Caco-2 (cell line): ENCODE measurements at regions not wholly inside any gene's neighbourhood (a gene's known extent, or its start where the extent isn't known, plus 50 kb on each side); places are given as distances from the start of the nearest gene placed in this dataset.

Source experiments
- BruUV-seq: library from RNA; stranded (reverse); fragments of 400-500 nt; replicated peaks from 2 replicates; lab custom pipeline; 2021; lab: Mats Ljungman, UMichigan
- CTCF ChIA-PET: fragments of 300-600 bp; sonication (Branson Sonifier 250); formaldehyde crosslinking; loops from one replicate; lab custom pipeline; 2022; ENCODE audit warnings: antibody characterized with exemption; lab: Charles Lee
- POLR2A ChIA-PET: fragments of 300-600 bp; sonication (Branson Sonifier 250); formaldehyde crosslinking; loops from one replicate; lab custom pipeline; 2022; ENCODE audit warnings: antibody characterized with exemption; lab: Charles Lee
- DNase-seq, 2 experiments: peaks; one replicate each; pipeline versions ENCODE4 v3.0.0 to v3.0.0-alpha.2; 2020 to 2022
- H3K27me3 ChIP-seq: replicated peaks from 2 replicates; pipeline ENCODE4 v1.6.0; 2011; ENCODE audit warnings: low read length; ENCODE audit not compliant: control insufficient read depth, insufficient read depth
- H3K36me3 ChIP-seq: 2 replicates; pipeline ENCODE4 v1.5.1; 2011; ENCODE audit warnings: low read length; ENCODE audit not compliant: control insufficient read depth, insufficient read depth
- H3K4me1 ChIP-seq: fragments of 250-450 bp; sonication (Bioruptor Pico); 2 replicates; pipeline ENCODE4 v1.5.1; 2020; ENCODE audit warnings: mild to moderate bottlenecking
- H3K4me3 ChIP-seq: 2 replicates; pipeline ENCODE4 v1.5.1; 2011; ENCODE audit warnings: low read depth, mild to moderate bottlenecking, control low read depth, low read length
- H3K9me3 ChIP-seq: fragments of 250-450 bp; sonication (Bioruptor Pico); 2 replicates; pipeline ENCODE4 v1.5.1; 2020; ENCODE audit warnings: mild to moderate bottlenecking, moderate library complexity
- H3K27ac Mint-ChIP-seq: one replicate; pipeline ENCODE4 v1.8.0; 2022; ENCODE audit warnings: mixed read lengths; ENCODE audit not compliant: unreplicated experiment
- H3K27me3 Mint-ChIP-seq: one replicate; pipeline ENCODE4 v1.8.0; 2022; ENCODE audit warnings: mixed read lengths; ENCODE audit not compliant: insufficient read depth, unreplicated experiment
- H3K36me3 Mint-ChIP-seq: one replicate; pipeline ENCODE4 v1.8.0; 2022; ENCODE audit warnings: mild to moderate bottlenecking, mixed read lengths; ENCODE audit not compliant: insufficient read depth, unreplicated experiment
- H3K4me1 Mint-ChIP-seq: one replicate; pipeline ENCODE4 v1.8.0; 2022; ENCODE audit warnings: low read depth, mixed read lengths; ENCODE audit not compliant: unreplicated experiment
- H3K4me3 Mint-ChIP-seq: one replicate; pipeline ENCODE4 v1.8.0; 2022; ENCODE audit warnings: mild to moderate bottlenecking, moderate library complexity, mixed read lengths; ENCODE audit not compliant: unreplicated experiment
- H3K9me3 Mint-ChIP-seq: one replicate; pipeline ENCODE4 v1.8.0; 2022; ENCODE audit warnings: mixed read lengths; ENCODE audit not compliant: unreplicated experiment
- intact Hi-C: fragments of 100-400 bp; cut with micrococcal nuclease; formaldehyde crosslinking; loops from one replicate; pipeline ENCODE4 v1.10.0; 2022; ENCODE audit not compliant: unreplicated experiment
- TF ChIP-seq, protein P1 (sequence below), 2 experiments: fragments of 200-600 bp in 1 of 2; IDR thresholded peaks; 1 replicate in 1 of 2; 2 replicates in 1 of 2; pipeline versions ENCODE4 v1.5.1 to v1.8.0; 2011 to 2022; ENCODE audit warnings: antibody characterized with exemption in 1 of 2, control low read depth in 1 of 2, inconsistent platforms in 1 of 2, low read depth in 1 of 2, low read length in 1 of 2, mild to moderate bottlenecking in 1 of 2, moderate library complexity in 1 of 2; ENCODE audit not compliant: insufficient read depth in 1 of 2, severe bottlenecking in 1 of 2, unreplicated experiment in 1 of 2

DNA sequence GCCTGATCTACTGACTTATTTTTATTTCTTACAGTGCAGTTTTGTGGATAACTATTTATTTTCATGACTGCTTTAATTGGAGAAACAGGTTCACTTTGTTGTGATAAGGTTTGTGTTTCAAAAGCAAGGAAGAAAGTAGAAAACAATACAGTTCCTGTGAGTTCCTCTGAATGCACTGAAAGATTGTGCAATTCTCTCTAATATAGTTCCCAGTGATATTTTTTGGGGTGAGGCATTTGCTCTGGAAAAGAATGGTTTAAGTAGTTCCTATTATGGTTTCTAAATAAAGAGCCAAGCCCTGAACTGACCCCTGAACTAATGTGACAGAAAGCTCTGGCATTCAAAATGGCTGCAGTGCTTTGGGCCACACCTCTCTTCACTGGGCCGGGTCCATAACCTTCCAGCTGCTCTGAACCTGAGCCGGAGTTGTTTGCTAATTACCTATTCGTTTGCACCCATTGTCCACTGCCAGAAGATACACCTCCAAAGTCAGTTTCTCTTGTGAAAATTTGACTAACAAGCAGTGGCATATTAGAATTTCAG is 56.6 kb upstream of the VTCN1 start:
- Histone ChIP-seq H3K4me1 (peaks cover 46% of the 10 kb centered on the region), H3K27me3 (no peaks in the 10 kb centered on the region), H3K4me3 (no peak overlapping the region), H3K9me3 (no peaks in the 10 kb centered on the region), H3K36me3 (no peaks in the 10 kb centered on the region)
- Mint-ChIP-seq H3K36me3 (no peaks in the 10 kb centered on the region), H3K9me3 (no peaks in the 10 kb centered on the region), H3K4me1 (no peaks in the 10 kb centered on the region), H3K27me3 (no peaks in the 10 kb centered on the region), H3K27ac (peak overlapping the region; percentile 73), H3K4me3 (no peak overlapping the region)
- ChIA-PET POLR2A (no interaction called here), CTCF (no interaction called here)
- DNase-seq: no peak
- BruUV-seq: no TSS peak
- intact Hi-C loops: no loop called here
- TF ChIP-seq, protein P1, sequence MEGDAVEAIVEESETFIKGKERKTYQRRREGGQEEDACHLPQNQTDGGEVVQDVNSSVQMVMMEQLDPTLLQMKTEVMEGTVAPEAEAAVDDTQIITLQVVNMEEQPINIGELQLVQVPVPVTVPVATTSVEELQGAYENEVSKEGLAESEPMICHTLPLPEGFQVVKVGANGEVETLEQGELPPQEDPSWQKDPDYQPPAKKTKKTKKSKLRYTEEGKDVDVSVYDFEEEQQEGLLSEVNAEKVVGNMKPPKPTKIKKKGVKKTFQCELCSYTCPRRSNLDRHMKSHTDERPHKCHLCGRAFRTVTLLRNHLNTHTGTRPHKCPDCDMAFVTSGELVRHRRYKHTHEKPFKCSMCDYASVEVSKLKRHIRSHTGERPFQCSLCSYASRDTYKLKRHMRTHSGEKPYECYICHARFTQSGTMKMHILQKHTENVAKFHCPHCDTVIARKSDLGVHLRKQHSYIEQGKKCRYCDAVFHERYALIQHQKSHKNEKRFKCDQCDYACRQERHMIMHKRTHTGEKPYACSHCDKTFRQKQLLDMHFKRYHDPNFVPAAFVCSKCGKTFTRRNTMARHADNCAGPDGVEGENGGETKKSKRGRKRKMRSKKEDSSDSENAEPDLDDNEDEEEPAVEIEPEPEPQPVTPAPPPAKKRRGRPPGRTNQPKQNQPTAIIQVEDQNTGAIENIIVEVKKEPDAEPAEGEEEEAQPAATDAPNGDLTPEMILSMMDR (IDR thresholded peaks at IDR 0.05; ENCODE audit: insufficient read depth in 1 of 2, low read depth in 1 of 2, low read length in 1 of 2, severe bottlenecking in 1 of 2, unreplicated experiment in 1 of 2): no peak

DNA sequence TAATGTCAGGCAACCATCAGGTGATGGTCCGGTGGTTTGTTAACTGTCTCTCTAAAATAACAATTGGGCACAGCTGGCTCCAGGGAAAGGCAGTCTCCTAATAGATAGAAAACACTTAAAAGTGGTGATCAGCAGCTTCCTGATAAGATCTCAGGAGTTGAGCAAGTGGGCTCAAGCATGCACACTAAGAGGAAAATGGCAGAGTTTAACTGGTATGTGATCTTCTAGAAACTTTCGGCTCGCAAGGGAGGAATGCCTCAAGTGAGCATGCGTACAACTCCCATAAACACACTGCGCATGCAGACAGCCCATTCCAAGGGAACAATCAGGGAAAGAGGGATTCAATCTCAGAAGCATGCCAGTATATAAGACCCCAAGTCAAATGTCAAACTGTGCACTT is 52.2 kb upstream of the VTCN1 start:
- H3K27me3 ChIP-seq: no peaks in the 10 kb centered on the region
- Mint-ChIP-seq H3K36me3 (no peaks in the 10 kb centered on the region), H3K4me1 (no peaks in the 10 kb centered on the region), H3K9me3 (peaks cover 11% of the 10 kb centered on the region), H3K4me3 (no peak overlapping the region), H3K27ac (no peak overlapping the region), H3K27me3 (no peaks in the 10 kb centered on the region)
- no peak overlapping the region for H3K4me3 ChIP-seq
- no peaks in the 10 kb centered on the region for H3K9me3 ChIP-seq
- peaks cover 13% of the 10 kb centered on the region for H3K4me1 ChIP-seq
- intact Hi-C loops: no loop called here
- TF ChIP-seq, protein P1 (IDR thresholded peaks at IDR 0.05; ENCODE audit: insufficient read depth in 1 of 2, low read depth in 1 of 2, low read length in 1 of 2, severe bottlenecking in 1 of 2, unreplicated experiment in 1 of 2): no peak
- no peaks in the 10 kb centered on the region for H3K36me3 ChIP-seq
- no peak for DNase-seq
- ChIA-PET CTCF (no interaction called here), POLR2A (no interaction called here)
- no TSS peak for BruUV-seq

DNA sequence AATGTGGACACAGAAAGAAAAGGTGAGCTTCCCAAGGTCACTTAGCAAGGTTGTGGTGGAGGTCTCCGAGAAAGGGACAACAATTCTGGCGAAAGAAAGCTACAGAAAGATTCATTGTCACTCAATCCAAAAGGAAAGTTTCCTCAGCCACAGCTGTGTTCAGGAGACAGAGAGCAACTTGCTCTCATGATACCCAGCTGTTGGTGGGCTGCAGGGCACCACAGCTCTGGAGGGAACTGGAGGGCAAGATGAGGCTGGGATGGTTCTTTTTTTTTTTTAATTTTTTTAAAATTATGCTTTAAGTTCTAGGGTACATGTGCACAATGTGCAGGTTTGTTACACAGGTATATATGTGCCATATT is 50.7 kb upstream of the VTCN1 start:
- Histone ChIP-seq H3K9me3 (no peaks in the 10 kb centered on the region), H3K4me3 (no peak overlapping the region), H3K27me3 (no peaks in the 10 kb centered on the region), H3K4me1 (no peaks in the 10 kb centered on the region), H3K36me3 (no peaks in the 10 kb centered on the region)
- CTCF ChIA-PET: no interaction called here
- Mint-ChIP-seq H3K27ac (no peak overlapping the region), H3K4me3 (no peak overlapping the region), H3K27me3 (no peaks in the 10 kb centered on the region), H3K9me3 (peaks cover 19% of the 10 kb centered on the region), H3K36me3 (no peaks in the 10 kb centered on the region), H3K4me1 (no peaks in the 10 kb centered on the region)
- TF ChIP-seq, protein P1 (IDR thresholded peaks at IDR 0.05; ENCODE audit: insufficient read depth in 1 of 2, low read depth in 1 of 2, low read length in 1 of 2, severe bottlenecking in 1 of 2, unreplicated experiment in 1 of 2): no peak
- POLR2A ChIA-PET: no interaction called here
- intact Hi-C loops: no loop called here
- DNase-seq: no peak
- no TSS peak for BruUV-seq
